ENCODE measurements at regions not wholly inside any gene's neighbourhood (a gene's known extent, or its start where the extent isn't known, plus 50 kb on each side); places are given as distances from the start of the nearest gene placed in this dataset.

- TF ChIP-seq POLR2AphosphoS5 (IDR thresholded peaks at IDR 0.05) (no peak), CTCF (IDR thresholded peaks at IDR 0.05) (no peak)
These were observed 53.1 kb upstream of the RC3H1 start for GRCh38 chr1:174075245-174075692.

All from esophagus muscularis mucosa (tissue), 3 donors.